Vagina (tissue), 2 donors: ENCODE measurements at regions not wholly inside any gene's neighbourhood (a gene's known extent, or its start where the extent isn't known, plus 50 kb on each side); places are given as distances from the start of the nearest gene placed in this dataset.

Source experiments
- POLR2A ChIP-seq, 2 donors: fragments of 450-650 bp; IDR thresholded peaks; one replicate each; pipeline ENCODE4 v1.6.1; 2017; ENCODE audit warnings: antibody characterized with exemption in 2 of 2, mild to moderate bottlenecking in 2 of 2, moderate library complexity in 2 of 2
- POLR2AphosphoS5 ChIP-seq, 2 donors: sonication (generic); formaldehyde crosslinking; IDR thresholded peaks; one replicate each; pipeline ENCODE4 v1.9.0; 2017; ENCODE audit warnings: antibody characterized with exemption in 2 of 2, mild to moderate bottlenecking in 2 of 2, low read depth in 1 of 2; ENCODE audit not compliant: insufficient read depth in 1 of 2
- TF ChIP-seq, protein P1 (sequence below), 3 experiments: fragments of 450-650 bp in 2 of 3; fragments of 200-600 bp in 1 of 3; sonication (generic) in 1 of 3; IDR thresholded peaks; one replicate each; pipeline ENCODE4 v1.5.1; 2017 to 2019; ENCODE audit warnings: antibody characterized with exemption in 3 of 3, mild to moderate bottlenecking in 2 of 3, moderate library complexity in 2 of 3

DNA sequence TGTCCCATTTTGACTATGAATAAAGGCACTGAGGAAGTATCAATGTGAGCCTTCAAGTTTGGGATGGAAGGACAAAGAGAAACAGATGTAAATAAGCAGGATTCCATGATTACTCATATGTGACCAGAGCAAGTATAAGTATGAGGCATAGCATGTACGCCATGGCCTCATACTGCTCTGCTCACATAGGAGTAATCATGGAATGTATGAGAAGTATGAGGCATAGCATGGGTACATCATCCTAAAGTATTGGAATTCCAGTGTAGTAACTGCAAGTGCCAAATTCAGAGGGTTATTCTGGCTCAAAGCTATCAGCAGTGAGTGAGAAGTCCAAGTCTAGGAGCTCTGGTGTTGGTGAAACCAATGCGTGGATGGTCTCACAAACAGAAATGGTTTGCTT is 81.2 kb upstream of the WDR72 start:
- TF ChIP-seq, protein P1, sequence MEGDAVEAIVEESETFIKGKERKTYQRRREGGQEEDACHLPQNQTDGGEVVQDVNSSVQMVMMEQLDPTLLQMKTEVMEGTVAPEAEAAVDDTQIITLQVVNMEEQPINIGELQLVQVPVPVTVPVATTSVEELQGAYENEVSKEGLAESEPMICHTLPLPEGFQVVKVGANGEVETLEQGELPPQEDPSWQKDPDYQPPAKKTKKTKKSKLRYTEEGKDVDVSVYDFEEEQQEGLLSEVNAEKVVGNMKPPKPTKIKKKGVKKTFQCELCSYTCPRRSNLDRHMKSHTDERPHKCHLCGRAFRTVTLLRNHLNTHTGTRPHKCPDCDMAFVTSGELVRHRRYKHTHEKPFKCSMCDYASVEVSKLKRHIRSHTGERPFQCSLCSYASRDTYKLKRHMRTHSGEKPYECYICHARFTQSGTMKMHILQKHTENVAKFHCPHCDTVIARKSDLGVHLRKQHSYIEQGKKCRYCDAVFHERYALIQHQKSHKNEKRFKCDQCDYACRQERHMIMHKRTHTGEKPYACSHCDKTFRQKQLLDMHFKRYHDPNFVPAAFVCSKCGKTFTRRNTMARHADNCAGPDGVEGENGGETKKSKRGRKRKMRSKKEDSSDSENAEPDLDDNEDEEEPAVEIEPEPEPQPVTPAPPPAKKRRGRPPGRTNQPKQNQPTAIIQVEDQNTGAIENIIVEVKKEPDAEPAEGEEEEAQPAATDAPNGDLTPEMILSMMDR (IDR thresholded peaks at IDR 0.05), result no peak
- TF ChIP-seq POLR2AphosphoS5 (IDR thresholded peaks at IDR 0.05; ENCODE audit: insufficient read depth in 1 of 2, low read depth in 1 of 2), result no peak
- TF ChIP-seq POLR2A (IDR thresholded peaks at IDR 0.05), result no peak
